SK-N-SH (cell line): ENCODE measurements at regions not wholly inside any gene's neighbourhood (a gene's known extent, or its start where the extent isn't known, plus 50 kb on each side); places are given as distances from the start of the nearest gene placed in this dataset.

Experiments used
- CTCF ChIA-PET: fragments of 300-600, 350-600 bp; formaldehyde crosslinking; extraction: SDS; loops from one replicate; lab custom pipeline; 2021; lab: Yijun Ruan, JAX
- POLR2A ChIA-PET: fragments of 350-600 bp; sonication (Branson Sonifier 250); formaldehyde crosslinking; extraction: SDS; loops from one replicate; lab custom pipeline; 2020; ENCODE audit warnings: antibody characterized with exemption, inconsistent platforms; lab: Yijun Ruan, JAX
- DNase-seq: peaks from one replicate; pipeline ENCODE4 v3.0.0; 2012
- H2AFZ ChIP-seq: fragments of 200-600 bp; sonication (generic); 2 replicates; pipeline ENCODE4 v1.8.1; 2016; ENCODE audit warnings: antibody characterized with exemption, mild to moderate bottlenecking, low read depth
- H3F3A ChIP-seq: fragments of 200-600 bp; sonication (generic); replicated peaks from 2 replicates; pipeline ENCODE3; 2016; ENCODE audit warnings: antibody characterized with exemption, mild to moderate bottlenecking; ENCODE audit not compliant: insufficient read depth
- H3K27ac ChIP-seq, 2 experiments: fragments of 200-500 bp in 1 of 2; fragments of 200-600 bp in 1 of 2; sonication (Bioruptor generic) in 1 of 2; sonication (generic), shearing (Covaris generic) in 1 of 2; 2 replicates each; pipeline versions ENCODE4 v1.5.1 to v1.6.1; 2014 to 2016; ENCODE audit warnings: low read depth in 2 of 2, inconsistent platforms in 1 of 2, low read length in 1 of 2, mild to moderate bottlenecking in 1 of 2, mixed read lengths in 1 of 2
- H3K27me3 ChIP-seq: fragments of 200-600 bp; sonication (generic), shearing (Covaris generic); 2 replicates; pipeline ENCODE4 v1.6.1; 2016; ENCODE audit warnings: mixed run types; ENCODE audit not compliant: insufficient read depth
- H3K36me3 ChIP-seq, 2 experiments: fragments of 200-500 bp in 1 of 2; fragments of 200-600 bp in 1 of 2; sonication (Bioruptor generic) in 1 of 2; sonication (generic) in 1 of 2; replicated peaks in 1 of 2; 2 replicates each; pipeline versions ENCODE3 to v1.5.1; 2014 to 2016; ENCODE audit warnings: low read length in 1 of 2, mild to moderate bottlenecking in 1 of 2; ENCODE audit not compliant: insufficient read depth in 2 of 2, control insufficient read depth in 1 of 2
- H3K4me1 ChIP-seq, 2 experiments: fragments of 200-500 bp in 1 of 2; fragments of 200-600 bp in 1 of 2; sonication (Bioruptor generic) in 1 of 2; sonication (generic), shearing (Covaris generic) in 1 of 2; 2 replicates each; pipeline versions ENCODE4 v1.5.1 to v1.6.1; 2014 to 2016; ENCODE audit warnings: low read depth in 1 of 2, low read length in 1 of 2, mixed run types in 1 of 2; ENCODE audit not compliant: insufficient read depth in 2 of 2, control insufficient read depth in 1 of 2
- H3K4me2 ChIP-seq: fragments of 200-600 bp; sonication (generic), shearing (Covaris generic); 2 replicates; pipeline ENCODE4 v1.6.1; 2017; ENCODE audit warnings: mixed run types
- H3K4me3 ChIP-seq, 2 experiments: fragments of 200-500 bp in 1 of 2; fragments of 200-600 bp in 1 of 2; sonication (Bioruptor generic) in 1 of 2; sonication (generic), shearing (Covaris generic) in 1 of 2; 2 replicates each; pipeline versions ENCODE4 v1.5.1 to v1.8.1; 2014 to 2016; ENCODE audit warnings: low read depth in 2 of 2, inconsistent platforms in 1 of 2, low read length in 1 of 2, mild to moderate bottlenecking in 1 of 2, mixed read lengths in 1 of 2, moderate library complexity in 1 of 2
- H3K79me2 ChIP-seq: fragments of 200-600 bp; sonication (generic); 2 replicates; pipeline ENCODE4 v1.8.1; 2017; ENCODE audit warnings: mild to moderate bottlenecking; ENCODE audit not compliant: insufficient read depth
- H3K9ac ChIP-seq: fragments of 200-600 bp; sonication (generic); 2 replicates; pipeline ENCODE4 v1.6.1; 2017; ENCODE audit warnings: mixed run types
- H3K9me2 ChIP-seq: fragments of 200-600 bp; sonication (generic); 2 replicates; pipeline ENCODE4 v1.6.1; 2017; ENCODE audit warnings: mixed run types
- H3K9me3 ChIP-seq: fragments of 200-600 bp; sonication (generic); 2 replicates; pipeline ENCODE4 v1.6.1; 2017; ENCODE audit warnings: mixed run types, mild to moderate bottlenecking, moderate library complexity
- H4K20me1 ChIP-seq: fragments of 200-600 bp; sonication (generic); 2 replicates; pipeline ENCODE4 v1.6.1; 2017; ENCODE audit warnings: mild to moderate bottlenecking, mixed run types; ENCODE audit not compliant: insufficient read depth
- ELF1 ChIP-seq: IDR thresholded peaks from 2 replicates; pipeline ENCODE4 v1.4.0; 2012
- GATA2 ChIP-seq: sonication (generic); formaldehyde crosslinking; IDR thresholded peaks from 2 replicates; pipeline ENCODE4 v1.5.0; 2020; ENCODE audit warnings: mild to moderate bottlenecking, missing genetic modification reagents
- RAD21 ChIP-seq: IDR thresholded peaks from 2 replicates; pipeline ENCODE4 v1.6.1; 2012; ENCODE audit warnings: mild to moderate bottlenecking, low read length
- RFX5 ChIP-seq: IDR thresholded peaks from 2 replicates; pipeline ENCODE4 v1.6.1; 2012; ENCODE audit warnings: mild to moderate bottlenecking, improper control_type of control experiment, low read length
- SIN3A ChIP-seq: IDR thresholded peaks from 2 replicates; pipeline ENCODE4 v1.6.1; 2012; ENCODE audit warnings: low read depth, mild to moderate bottlenecking, low read length, moderate library complexity, borderline replicate concordance
- SMC3 ChIP-seq: IDR thresholded peaks from 2 replicates; pipeline ENCODE4 v1.6.1; 2012; ENCODE audit warnings: low read depth, low read length, improper control_type of control experiment
- YY1 ChIP-seq: IDR thresholded peaks from 2 replicates; pipeline ENCODE4 v1.4.0; 2012; ENCODE audit warnings: low read depth, mild to moderate bottlenecking
- WGBS: methylation state at CpG from one replicate; pipeline ENCODE4 v1.1.6; 2017; ENCODE audit warnings: low lambda C conversion rate; 5-methylcytosine and 5-hydroxymethylcytosine counted together
- TF ChIP-seq, protein P1 (sequence below): fragments of 150-350 bp; IDR thresholded peaks from 2 replicates; pipeline ENCODE4 v1.6.1; 2017; ENCODE audit warnings: antibody characterized with exemption, low read length, low read depth, borderline replicate concordance
- TF ChIP-seq, protein P2 (sequence below): fragments of 200-600 bp; sonication (generic); IDR thresholded peaks from 2 replicates; pipeline ENCODE4 v1.6.1; 2017; ENCODE audit warnings: antibody characterized with exemption, mild to moderate bottlenecking, moderate library complexity

DNA sequence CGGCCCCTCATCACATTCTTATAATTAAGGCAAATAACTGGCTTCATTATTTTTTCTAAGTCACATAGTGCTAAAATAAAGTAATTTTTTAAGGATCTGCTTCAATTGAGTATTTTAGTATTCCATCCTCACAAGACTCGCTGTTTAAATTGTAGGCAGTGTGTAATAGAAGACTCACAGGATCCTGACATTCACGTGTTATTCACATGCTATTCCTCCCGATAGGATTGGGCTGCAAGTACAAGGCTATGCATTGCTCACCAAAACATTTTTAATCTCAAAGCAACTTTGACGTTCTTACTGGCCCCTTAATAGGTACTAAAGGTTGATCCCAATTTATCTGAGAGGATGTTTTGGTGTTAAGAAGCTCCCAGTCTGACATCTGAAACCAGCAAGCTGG, 127.6 kb upstream of the L3MBTL4 start (continued):
- TF ChIP-seq, protein P1, sequence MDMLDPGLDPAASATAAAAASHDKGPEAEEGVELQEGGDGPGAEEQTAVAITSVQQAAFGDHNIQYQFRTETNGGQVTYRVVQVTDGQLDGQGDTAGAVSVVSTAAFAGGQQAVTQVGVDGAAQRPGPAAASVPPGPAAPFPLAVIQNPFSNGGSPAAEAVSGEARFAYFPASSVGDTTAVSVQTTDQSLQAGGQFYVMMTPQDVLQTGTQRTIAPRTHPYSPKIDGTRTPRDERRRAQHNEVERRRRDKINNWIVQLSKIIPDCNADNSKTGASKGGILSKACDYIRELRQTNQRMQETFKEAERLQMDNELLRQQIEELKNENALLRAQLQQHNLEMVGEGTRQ: no peak
- TF ChIP-seq YY1: no peak
- TF ChIP-seq SIN3A: no peak
- no peak for TF ChIP-seq RFX5
- TF ChIP-seq, all 33 proteins: peak for 0

DNA sequence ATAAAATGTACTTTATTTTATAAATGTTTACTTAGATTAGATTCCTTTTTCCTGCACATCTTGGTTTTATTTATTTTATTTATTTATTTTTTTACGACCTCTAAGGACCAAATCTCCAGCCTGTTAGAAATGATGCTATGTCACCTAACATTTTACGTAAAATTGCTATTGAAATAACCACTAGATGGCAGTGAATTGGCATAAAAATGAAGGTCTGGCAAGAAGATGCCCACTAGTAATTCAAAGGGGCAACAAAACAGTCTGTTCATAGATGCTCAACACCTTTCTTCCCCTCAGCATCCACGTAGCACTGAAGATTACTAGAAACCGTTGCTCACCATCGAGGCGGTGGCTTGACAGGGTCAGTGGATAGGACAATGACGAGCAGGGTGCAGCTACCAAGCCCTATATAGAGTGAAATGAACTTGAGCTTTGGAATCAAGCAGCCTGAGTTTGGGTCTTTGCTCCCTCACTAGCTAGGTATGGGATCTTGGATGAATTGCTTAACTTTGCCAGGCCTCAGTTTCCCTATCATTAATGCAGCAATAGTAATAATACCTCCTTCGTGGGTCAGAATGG, 128.7 kb upstream of the L3MBTL4 start:
- peak; percentile 37 for DNase-seq

DNA sequence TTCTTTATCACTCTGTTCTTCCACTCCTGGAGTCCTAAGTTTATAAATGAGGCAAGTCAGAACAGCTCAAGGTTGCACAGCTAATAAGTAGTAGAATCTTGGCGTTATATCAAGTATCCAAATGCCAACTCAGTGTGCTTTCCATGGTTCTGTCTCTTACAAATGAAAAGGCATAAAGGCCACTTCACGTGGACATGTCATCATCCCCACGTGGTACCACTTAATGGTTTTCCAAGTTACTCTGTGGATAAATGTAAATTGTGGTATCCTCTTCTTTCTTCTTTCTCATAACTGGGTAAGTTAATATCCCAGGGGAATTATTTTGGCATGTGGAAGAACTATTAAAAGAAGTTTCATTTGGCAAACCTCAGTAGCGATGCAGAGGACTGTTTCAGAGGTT, 131.5 kb upstream of the L3MBTL4 start:
- ChIA-PET POLR2A (no interaction called here), CTCF (interaction anchor here (2.5 kb wide), 1 partner anchor 340 kb away, joined by 16 read pairs; no protein-coding TSS in a partner anchor)
- WGBS: 72% methylated on average over 4 of the region's 4 CpGs
- DNase-seq: no peak
- H3K4me3 ChIP-seq: no peak overlapping the region
- H3K79me2 ChIP-seq: no peaks in the 10 kb centered on the region
- no peaks in the 10 kb centered on the region for H3K27me3 ChIP-seq
- no peaks in the 10 kb centered on the region for H3K36me3 ChIP-seq
- H3K4me2 ChIP-seq: no peak overlapping the region
- no peak overlapping the region for H2AFZ ChIP-seq
- H4K20me1 ChIP-seq: no peaks in the 10 kb centered on the region
- no peaks in the 10 kb centered on the region for H3K9me3 ChIP-seq
- H3K9me2 ChIP-seq: no peaks in the 10 kb centered on the region
- peaks cover 0 to 2% of the 10 kb centered on the region in 2 experiments; a peak in 1 of 4 replicates for H3K4me1 ChIP-seq
- H3K27ac ChIP-seq: no peak overlapping the region
- H3K9ac ChIP-seq: no peak overlapping the region
- TF ChIP-seq ELF1 (no peak), GATA2 (CRISPR knock-in tag) (no peak)
- H3F3A ChIP-seq: no peaks in the 10 kb centered on the region

More for the DNA sequence above, 128.7 kb upstream of the L3MBTL4 start:
- H3K9me3 ChIP-seq: no peaks in the 10 kb centered on the region
- no peaks in the 10 kb centered on the region for H4K20me1 ChIP-seq
- WGBS: 31% methylated on average over 8 of the region's 8 CpGs
- H2AFZ ChIP-seq: no peak overlapping the region
- H3K36me3 ChIP-seq: no peaks in the 10 kb centered on the region
- CTCF ChIA-PET: interaction anchor here (0.6 to 4.8 kb wide), 44 partner anchors 8 to 675 kb away, joined by 3 to 100 read pairs (median 4); partner anchors contain the start of gene ARHGAP28
- H3K4me1 ChIP-seq: peaks cover 0 to 2% of the 10 kb centered on the region in 2 experiments; a peak in 1 of 4 replicates
- POLR2A ChIA-PET: no interaction called here
- H3K4me3 ChIP-seq: no peak overlapping the region; a peak in 1 of 4 replicates
- H3K9me2 ChIP-seq: no peaks in the 10 kb centered on the region
- H3K27ac ChIP-seq: no peak overlapping the region
- H3K9ac ChIP-seq: no peak overlapping the region
- no peaks in the 10 kb centered on the region for H3K79me2 ChIP-seq
- no peak overlapping the region for H3K4me2 ChIP-seq
- peak; percentile 88 for TF ChIP-seq RAD21
- TF ChIP-seq, protein P2, sequence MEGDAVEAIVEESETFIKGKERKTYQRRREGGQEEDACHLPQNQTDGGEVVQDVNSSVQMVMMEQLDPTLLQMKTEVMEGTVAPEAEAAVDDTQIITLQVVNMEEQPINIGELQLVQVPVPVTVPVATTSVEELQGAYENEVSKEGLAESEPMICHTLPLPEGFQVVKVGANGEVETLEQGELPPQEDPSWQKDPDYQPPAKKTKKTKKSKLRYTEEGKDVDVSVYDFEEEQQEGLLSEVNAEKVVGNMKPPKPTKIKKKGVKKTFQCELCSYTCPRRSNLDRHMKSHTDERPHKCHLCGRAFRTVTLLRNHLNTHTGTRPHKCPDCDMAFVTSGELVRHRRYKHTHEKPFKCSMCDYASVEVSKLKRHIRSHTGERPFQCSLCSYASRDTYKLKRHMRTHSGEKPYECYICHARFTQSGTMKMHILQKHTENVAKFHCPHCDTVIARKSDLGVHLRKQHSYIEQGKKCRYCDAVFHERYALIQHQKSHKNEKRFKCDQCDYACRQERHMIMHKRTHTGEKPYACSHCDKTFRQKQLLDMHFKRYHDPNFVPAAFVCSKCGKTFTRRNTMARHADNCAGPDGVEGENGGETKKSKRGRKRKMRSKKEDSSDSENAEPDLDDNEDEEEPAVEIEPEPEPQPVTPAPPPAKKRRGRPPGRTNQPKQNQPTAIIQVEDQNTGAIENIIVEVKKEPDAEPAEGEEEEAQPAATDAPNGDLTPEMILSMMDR: peak; percentile 76
- TF ChIP-seq SMC3: peak; percentile 85
- no peak for TF ChIP-seq RFX5
- TF ChIP-seq, all 33 proteins: peak for 3
- Histone ChIP-seq H3K27me3 (no peaks in the 10 kb centered on the region), H3F3A (no peaks in the 10 kb centered on the region)
